Hematopoietic multipotent progenitor cell treated with erythropoietin and hydrocortisone succinate and interleukin-3 and kit ligand, for 6 days (in vitro differentiated cells): ENCODE measurements at regions not wholly inside any gene's neighbourhood (a gene's known extent, or its start where the extent isn't known, plus 50 kb on each side); places are given as distances from the start of the nearest gene placed in this dataset.
"Not testable (repeated sequence)": the region's sequence is repeated elsewhere in the genome, so short reads cannot be mapped to it uniquely, and the experiment has no call there.

Experiments
- DNase-seq: peaks from one replicate; pipeline ENCODE4 v3.0.0-alpha.2; 2015

DNA sequence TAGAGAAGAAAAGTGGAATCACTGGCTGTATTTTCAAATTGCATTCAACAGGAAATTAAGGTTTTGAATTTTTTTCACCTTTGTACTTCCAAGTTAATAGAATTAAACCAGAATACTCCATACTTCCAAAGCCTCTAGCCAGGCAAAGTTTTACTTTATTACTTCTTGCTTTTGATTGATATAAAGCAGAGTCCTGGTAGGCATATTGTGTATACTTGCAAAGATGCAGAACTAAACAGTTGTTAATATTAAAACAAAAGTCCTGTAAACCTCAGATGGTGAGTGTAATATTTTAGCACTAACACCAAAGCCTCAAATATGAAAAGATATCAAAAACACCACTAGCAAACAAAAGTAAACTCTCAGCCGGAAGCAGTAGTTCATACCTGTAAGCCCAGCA is 107.2 kb upstream of the C2CD4B start:
- no peak for DNase-seq

GRCh38 chr15:62275831-62276230 is 110.7 kb upstream of the C2CD4B start:
- DNase-seq = no peak

DNA sequence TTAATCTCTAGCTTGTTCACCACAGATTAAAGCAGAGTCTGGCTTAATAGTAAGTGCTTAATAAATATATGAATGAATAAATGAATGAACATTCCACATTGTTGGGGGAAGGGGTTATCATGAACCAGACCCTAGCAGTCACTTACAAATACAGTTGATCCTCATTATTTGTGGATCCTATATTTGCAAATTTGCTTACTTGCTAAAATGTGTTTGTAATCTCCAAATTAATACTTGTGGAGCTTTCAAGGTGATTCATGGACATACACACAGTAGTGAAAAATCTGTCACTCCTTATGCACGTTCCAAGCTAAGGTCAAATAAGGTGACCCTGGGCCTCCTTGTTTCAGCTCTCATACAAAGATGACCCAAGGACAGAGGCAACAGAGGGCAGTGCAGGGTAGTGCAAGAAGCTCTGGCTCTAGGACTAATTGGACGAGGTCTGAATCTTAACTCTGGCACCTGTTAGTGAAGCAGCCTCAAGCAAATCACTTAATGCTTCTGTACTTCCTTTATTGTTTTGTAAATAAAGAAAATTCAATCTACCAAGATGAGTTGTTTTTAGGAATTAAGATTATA is 112.8 kb upstream of the C2CD4B start:
- no peak for DNase-seq

GRCh38 chr15:62278534-62278933 is 113.4 kb upstream of the C2CD4B start:
- no peak for DNase-seq

DNA sequence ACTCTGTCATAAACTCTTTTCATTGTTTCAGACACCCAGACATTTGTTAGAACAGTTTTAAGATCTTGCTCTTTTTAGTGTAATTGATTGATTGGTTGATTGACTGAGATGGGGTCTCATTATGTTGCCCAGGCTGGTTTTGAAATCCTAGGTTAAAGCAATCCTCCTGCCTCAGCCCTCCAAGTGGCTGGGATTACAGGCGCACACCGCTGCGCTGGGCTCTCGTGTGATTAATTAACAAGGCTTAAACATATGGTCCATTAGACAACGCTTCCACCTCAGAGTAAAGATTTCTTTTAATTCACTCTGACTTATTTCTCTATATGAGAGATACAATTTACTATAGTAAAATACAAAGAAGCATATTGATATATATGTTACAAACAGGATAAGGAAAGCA is 114.0 kb upstream of the C2CD4B start:
- DNase-seq = no peak

- DNase-seq = no peak
Measured at GRCh38 chr15:62280625-62281024, 115.5 kb upstream of the C2CD4B start.

- DNase-seq = not testable (repeated sequence)
Measured at GRCh38 chr15:62281801-62282200, 116.7 kb upstream of the C2CD4B start.

DNA sequence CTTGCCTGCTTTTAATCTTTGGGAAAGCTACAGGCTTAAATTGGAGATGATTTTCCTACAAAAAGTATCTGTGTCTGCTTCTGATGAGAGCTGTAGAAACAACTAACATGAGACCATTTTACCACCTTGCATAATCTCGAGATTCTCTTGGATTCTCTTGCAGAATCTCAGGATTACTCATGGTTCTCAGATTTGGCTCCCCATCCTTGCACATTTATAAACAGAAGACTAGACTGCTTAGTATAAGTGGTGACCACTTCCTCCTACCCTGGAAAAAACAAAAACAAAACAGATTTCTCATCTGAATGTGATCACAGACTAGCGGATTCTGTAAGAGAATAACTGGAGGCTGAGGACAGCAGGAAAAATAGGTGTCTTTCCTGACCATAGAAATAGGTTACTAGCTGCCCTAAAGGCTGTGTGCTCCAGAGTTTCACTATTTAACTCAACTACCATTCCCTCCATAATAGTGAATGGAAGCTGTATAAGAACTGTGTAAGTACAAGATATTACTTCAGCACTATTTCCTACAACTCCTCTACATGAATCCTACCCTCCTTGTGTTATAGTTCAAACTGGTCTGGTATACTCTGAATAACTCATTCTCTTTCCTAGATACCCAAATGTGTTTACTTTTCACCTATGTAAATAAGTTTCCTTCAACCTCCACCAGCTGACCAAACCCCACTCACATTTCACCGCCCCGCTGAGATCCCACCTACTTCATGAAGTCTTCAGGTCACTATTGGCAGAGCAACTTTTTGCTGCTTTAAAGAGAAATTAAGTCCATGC is 122.2 kb upstream of the C2CD4B start:
- DNase-seq = no peak

GRCh38 chr15:62288361-62289017 is 123.4 kb upstream of the C2CD4B start:
- no peak for DNase-seq

GRCh38 chr15:62291262-62291661 is 126.2 kb upstream of the C2CD4B start:
- DNase-seq = no peak

DNA sequence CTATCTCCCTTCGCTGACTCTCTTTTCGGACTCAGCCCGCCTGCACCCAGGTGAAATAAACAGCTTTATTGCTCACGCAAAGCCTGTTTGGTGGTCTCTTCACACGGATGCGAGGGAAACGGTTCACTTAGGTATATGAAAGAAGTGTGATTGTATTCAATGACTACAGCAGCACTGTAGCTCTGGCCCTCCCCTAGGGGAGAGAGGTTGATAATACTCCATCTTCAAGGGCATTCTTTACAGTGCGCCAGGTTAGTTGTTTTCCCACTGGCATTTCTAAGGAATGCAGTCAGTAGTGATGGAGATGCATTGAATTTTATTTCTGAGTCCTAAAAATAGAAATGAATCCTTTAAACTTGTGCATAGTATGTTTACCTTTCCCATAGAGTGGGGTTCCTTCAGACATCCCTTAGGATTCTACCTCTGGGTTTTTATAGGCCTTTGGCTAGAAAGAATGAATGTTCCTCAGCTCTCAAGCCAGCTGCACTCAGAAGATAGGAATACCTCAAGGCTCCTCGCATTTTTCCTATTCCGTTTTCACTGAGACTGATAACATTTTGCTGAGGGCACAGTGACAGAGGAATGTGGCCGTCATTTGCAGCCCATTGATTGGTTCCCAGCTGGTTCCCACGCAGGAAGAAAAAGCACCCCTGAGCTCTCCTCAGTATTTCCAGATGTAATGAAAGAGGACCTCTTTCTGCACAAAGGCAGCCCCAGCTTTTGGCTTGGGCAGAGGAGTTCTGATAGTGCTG is 131.8 kb upstream of the C2CD4B start:
- no peak for DNase-seq

- DNase-seq = no peak
Measured at GRCh38 chr15:62297522-62297921, 132.4 kb upstream of the C2CD4B start.

DNA sequence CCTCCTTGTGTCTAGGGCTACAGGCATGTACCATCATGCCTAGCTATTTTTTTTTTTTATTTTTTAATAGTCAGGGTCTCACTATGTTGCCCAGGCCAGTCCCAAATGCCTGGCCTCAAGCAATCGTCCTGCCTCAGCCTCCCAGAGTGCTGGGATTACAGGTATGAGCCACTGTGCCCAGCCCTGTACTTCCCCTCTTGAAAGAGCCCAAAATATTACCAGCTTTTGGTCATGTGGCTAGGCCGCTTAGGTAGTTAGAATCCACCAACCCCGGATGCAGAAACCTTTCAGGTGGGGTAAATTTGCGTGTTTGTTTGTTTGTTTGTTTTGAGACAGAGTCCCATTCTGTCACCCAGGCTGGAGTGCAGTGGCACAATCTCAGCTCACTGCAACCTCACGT is 132.8 kb upstream of the C2CD4B start:
- DNase-seq = no peak

GRCh38 chr15:62298811-62299210 is 133.7 kb upstream of the C2CD4B start:
- DNase-seq = no peak

DNA sequence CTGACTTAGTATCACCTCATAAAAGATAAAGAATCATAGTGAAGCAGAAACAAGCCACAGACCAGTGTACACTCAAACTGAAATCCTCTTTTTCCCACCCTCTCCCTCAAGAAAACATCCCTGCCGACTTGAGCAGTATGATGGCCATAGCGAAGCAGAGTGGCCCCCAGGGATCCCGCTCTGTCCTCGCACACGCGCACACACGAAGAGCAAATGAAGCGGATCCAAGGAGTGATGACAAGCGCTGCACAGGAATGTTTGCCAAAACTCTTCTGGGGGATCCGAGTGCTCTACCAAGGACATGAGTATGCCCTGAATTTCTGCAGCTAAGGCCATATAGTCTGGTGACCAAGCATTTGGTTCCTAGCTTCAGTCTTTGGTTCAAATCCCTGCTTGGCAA is 134.5 kb upstream of the C2CD4B start:
- DNase-seq = no peak

- no peak for DNase-seq
Measured at GRCh38 chr15:62301993-62302675, 137.0 kb upstream of the C2CD4B start.

DNA sequence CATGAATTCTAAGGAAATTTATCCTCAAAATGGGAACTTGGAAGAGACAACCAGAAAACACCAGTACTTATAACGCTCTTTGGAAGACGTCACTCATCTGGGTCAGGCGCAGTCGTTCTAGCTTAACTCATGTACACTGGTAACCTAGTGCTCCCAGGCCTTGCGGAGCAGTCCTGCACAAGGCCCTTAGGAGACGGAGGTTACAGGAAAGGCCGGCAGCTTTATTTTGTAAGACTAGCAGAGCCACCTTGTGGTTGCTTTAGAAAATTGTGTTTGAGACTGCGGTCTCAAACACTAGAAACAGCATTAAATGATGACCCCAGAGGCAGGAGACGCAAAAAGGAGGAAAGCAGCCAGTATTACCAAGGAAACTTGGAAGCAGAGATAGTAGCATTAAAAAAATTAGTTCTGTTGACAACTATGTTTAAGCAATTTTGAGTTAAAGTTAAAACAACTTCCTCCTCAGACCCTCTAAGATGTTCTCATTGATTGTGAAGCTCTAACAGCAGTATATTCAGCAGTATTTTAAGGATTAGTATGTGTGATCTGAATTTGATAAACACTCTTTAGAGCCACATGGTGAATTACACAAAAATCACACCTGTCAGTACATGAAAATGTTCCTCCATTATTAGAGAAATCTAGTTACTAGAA is 141.9 kb upstream of the C2CD4B start:
- DNase-seq = peak; percentile 84

DNA sequence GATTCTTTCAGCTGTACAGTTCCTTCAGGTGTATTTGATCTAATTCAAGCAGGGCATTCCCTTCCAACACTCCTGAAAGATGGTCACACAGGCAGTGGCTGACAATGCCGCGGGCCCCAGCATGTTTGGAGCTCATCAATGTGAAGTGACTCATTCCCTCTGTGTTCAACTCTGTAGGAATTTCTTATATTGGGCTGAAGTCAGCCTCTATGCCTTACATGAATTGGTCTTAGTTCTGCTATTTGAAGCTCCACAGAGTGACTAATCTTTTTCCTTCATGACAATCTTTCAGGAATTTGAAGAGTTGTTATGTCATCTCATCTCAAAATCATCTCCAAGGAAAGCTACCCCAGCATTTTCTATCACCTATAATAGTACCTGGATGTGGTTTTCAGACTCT is 142.5 kb upstream of the C2CD4B start:
- no peak for DNase-seq

DNA sequence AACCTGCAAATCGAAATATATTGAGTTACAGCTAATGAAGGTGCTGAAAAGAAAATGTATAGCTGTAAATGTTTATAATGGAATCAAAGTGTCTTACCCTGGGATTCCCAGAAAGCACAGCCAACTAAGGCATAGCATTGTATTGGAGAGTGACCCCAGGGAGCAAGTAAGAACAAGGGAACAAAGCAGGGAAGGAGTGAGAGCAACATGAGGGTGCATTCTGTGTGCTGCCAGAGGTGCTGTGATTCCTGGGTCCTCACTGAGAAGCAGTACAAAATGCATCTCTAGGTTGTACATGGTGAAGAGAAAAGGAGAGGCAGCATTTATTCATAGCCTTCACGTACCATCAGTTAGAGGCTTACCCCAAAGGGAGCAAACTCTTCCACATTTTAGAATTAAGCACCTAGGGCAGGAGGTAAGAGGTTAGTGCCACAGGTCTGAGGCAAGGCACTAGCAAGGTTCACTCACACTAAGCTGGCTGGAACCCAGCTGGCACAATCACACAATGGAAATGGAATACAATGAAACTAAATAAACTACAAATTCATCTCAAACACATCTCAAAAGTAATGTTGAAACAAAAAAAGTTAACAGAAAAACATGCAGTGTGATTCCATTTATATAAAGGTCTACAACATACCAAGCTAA is 151.5 kb upstream of the C2CD4B start:
- DNase-seq = no peak

- DNase-seq = no peak
Measured at GRCh38 chr15:62320259-62320658, 155.2 kb upstream of the C2CD4B start.

- DNase-seq = no peak
Measured at GRCh38 chr15:62323353-62323890, 158.3 kb upstream of the C2CD4B start.

DNA sequence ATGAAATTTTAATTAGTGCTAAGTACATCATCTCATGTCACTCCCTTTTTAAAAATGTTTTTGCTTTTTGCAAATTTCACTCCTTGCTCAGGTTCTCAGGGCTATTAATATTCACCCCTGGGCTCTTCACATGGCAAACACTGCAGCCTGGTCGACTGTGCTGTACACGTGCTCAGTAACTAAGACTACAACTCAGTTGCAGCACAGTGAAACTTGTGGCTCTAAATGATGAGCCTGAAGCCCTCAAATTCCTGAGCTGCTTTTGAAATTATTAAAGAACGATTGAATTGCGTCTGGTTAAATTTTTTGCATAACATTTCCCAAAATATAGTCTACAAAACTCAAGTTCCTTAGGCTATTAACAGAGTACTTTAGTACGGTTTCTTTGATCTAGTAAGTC is 159.3 kb upstream of the C2CD4B start:
- DNase-seq = no peak
